ENCODE measurements at regions not wholly inside any gene's neighbourhood (a gene's known extent, or its start where the extent isn't known, plus 50 kb on each side); places are given as distances from the start of the nearest gene placed in this dataset.

DNA sequence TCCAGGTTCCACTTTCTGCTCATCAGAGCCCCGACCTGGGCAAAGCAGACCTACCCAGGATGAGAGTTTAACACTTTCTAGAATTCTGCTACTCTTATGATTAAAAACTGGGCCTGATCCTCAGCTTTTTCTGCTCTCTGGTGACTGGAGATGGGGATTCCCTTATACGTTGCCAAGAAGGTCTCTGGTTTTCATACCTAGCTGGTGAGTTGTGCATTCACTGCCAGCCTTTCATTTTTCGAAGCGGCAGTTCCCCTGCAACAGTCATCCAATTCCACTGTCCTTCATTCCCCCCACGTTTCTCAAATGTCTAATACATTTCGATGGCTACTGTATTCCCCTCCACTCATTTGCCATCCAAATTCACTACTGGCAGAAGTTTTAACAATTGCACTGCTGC is 135.3 kb downstream of the ADSS2 start:
- TF ChIP-seq POLR2A (IDR thresholded peaks at IDR 0.05): no peak
- TF ChIP-seq, protein P1, sequence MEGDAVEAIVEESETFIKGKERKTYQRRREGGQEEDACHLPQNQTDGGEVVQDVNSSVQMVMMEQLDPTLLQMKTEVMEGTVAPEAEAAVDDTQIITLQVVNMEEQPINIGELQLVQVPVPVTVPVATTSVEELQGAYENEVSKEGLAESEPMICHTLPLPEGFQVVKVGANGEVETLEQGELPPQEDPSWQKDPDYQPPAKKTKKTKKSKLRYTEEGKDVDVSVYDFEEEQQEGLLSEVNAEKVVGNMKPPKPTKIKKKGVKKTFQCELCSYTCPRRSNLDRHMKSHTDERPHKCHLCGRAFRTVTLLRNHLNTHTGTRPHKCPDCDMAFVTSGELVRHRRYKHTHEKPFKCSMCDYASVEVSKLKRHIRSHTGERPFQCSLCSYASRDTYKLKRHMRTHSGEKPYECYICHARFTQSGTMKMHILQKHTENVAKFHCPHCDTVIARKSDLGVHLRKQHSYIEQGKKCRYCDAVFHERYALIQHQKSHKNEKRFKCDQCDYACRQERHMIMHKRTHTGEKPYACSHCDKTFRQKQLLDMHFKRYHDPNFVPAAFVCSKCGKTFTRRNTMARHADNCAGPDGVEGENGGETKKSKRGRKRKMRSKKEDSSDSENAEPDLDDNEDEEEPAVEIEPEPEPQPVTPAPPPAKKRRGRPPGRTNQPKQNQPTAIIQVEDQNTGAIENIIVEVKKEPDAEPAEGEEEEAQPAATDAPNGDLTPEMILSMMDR (IDR thresholded peaks at IDR 0.05): no peak
